Right renal cortex interstitium (tissue), 3 donors: ENCODE measurements at regions not wholly inside any gene's neighbourhood (a gene's known extent, or its start where the extent isn't known, plus 50 kb on each side); places are given as distances from the start of the nearest gene placed in this dataset.

Experiments used
- DNase-seq, 3 donors: peaks; one replicate each; pipeline ENCODE4 v3.0.0-alpha.2; 2013; ENCODE audit warnings: low read depth in 3 of 3, low spot score in 2 of 3

GRCh38 chr13:34294483-34295129, 476.7 kb downstream of the RFC3 start:
- DNase-seq = no peak

GRCh38 chr13:34300559-34300958, 482.6 kb downstream of the RFC3 start:
- DNase-seq = no peak

GRCh38 chr13:34302596-34302995, 484.6 kb downstream of the RFC3 start:
- DNase-seq = no peak

GRCh38 chr13:34303346-34303745, 485.4 kb downstream of the RFC3 start:
- DNase-seq = no peak

- DNase-seq = no peak
Measured at GRCh38 chr13:34307607-34308006, 489.7 kb downstream of the RFC3 start.

- DNase-seq = no peak
Measured at GRCh38 chr13:34308725-34309124, 490.8 kb downstream of the RFC3 start.

- DNase-seq = no peak
Measured at GRCh38 chr13:34310539-34310938, 492.6 kb downstream of the RFC3 start.

GRCh38 chr13:34311251-34311650, 493.3 kb downstream of the RFC3 start:
- no peak for DNase-seq

- DNase-seq = no peak
Measured at GRCh38 chr13:34312578-34312977, 494.6 kb downstream of the RFC3 start.

GRCh38 chr13:34320084-34320483, 502.1 kb downstream of the RFC3 start:
- DNase-seq = no peak

GRCh38 chr13:34322014-34322742, 504.2 kb downstream of the RFC3 start:
- DNase-seq = no peak

- DNase-seq = no peak
Measured at GRCh38 chr13:34322743-34323074, 504.8 kb downstream of the RFC3 start.

- no peak for DNase-seq
Measured at GRCh38 chr13:34335014-34336007, 517.4 kb downstream of the RFC3 start.

- DNase-seq = no peak
Measured at GRCh38 chr13:34338102-34338501, 520.2 kb downstream of the RFC3 start.

- no peak for DNase-seq
Measured at GRCh38 chr13:34340534-34340933, 522.6 kb downstream of the RFC3 start.

- DNase-seq = no peak
Measured at GRCh38 chr13:34343413-34343940, 525.5 kb downstream of the RFC3 start.

GRCh38 chr13:34344816-34345215, 526.9 kb downstream of the RFC3 start:
- no peak for DNase-seq

- DNase-seq = no peak
Measured at GRCh38 chr13:34345258-34345965, 527.5 kb downstream of the RFC3 start.

GRCh38 chr13:34346626-34347025, 528.7 kb downstream of the RFC3 start:
- DNase-seq = no peak

GRCh38 chr13:34347784-34348573, 530.0 kb downstream of the RFC3 start:
- DNase-seq = peak; percentile 57 to 63 (median 62)
